Endothelial cell of umbilical vein (primary cell): ENCODE measurements at regions not wholly inside any gene's neighbourhood (a gene's known extent, or its start where the extent isn't known, plus 50 kb on each side); places are given as distances from the start of the nearest gene placed in this dataset.

ENCODE experiments used
- BruUV-seq: library from RNA; stranded (reverse); fragments of 400-500 nt; replicated peaks from 2 replicates; lab custom pipeline; 2021; lab: Mats Ljungman, UMichigan
- CTCF ChIA-PET: fragments of 300-600, 350-600 bp; sonication (Branson Sonifier 250); formaldehyde crosslinking; loops from one replicate; lab custom pipeline; 2021; ENCODE audit warnings: antibody characterized with exemption, inconsistent platforms; lab: Charles Lee
- POLR2A ChIA-PET: fragments of 300-600, 350-600 bp; sonication (Branson Sonifier 250); formaldehyde crosslinking; loops from one replicate; lab custom pipeline; 2021; ENCODE audit warnings: antibody characterized with exemption, inconsistent platforms; lab: Charles Lee
- DNase-seq: peaks from one replicate; pipeline ENCODE4 v3.0.0-alpha.2; 2011; ENCODE audit warnings: low read depth, low spot score
- FAIRE-seq: peaks from 2 replicates; lab custom pipeline; 2011; peaks lifted over from hg19 to GRCh38; lab: Jason Lieb, UNC
- H2AFZ ChIP-seq: 2 replicates; pipeline ENCODE4 v1.6.0; 2012; ENCODE audit warnings: low read depth, low read length, control low read depth, inconsistent platforms
- H3K27ac ChIP-seq: 2 replicates; pipeline ENCODE4 v1.5.1; 2011; ENCODE audit warnings: low read depth, mild to moderate bottlenecking, control low read depth, low read length, moderate library complexity; ENCODE audit not compliant: insufficient read depth
- H3K27me3 ChIP-seq, 2 experiments: 2 replicates each; pipeline versions ENCODE4 v1.6.0 to v1.6.1; 2011; ENCODE audit warnings: low read length in 2 of 2, mixed read lengths in 1 of 2; ENCODE audit not compliant: control insufficient read depth in 2 of 2, insufficient read depth in 2 of 2
- H3K36me3 ChIP-seq, 2 experiments: 2 replicates in 1 of 2; 3 replicates in 1 of 2; pipeline ENCODE4 v1.5.1; 2011; ENCODE audit warnings: low read length in 2 of 2, mild to moderate bottlenecking in 1 of 2, moderate library complexity in 1 of 2; ENCODE audit not compliant: control insufficient read depth in 2 of 2, insufficient read depth in 2 of 2; ENCODE audit errors: extremely low read depth in 1 of 2
- H3K4me1 ChIP-seq: 3 replicates; pipeline ENCODE4 v1.5.1; 2011; ENCODE audit warnings: mild to moderate bottlenecking, low read length; ENCODE audit not compliant: control insufficient read depth, insufficient read depth; ENCODE audit errors: extremely low read depth
- H3K4me2 ChIP-seq: 2 replicates; pipeline ENCODE4 v1.6.1; 2011; ENCODE audit warnings: low read length, control low read depth, mixed read lengths; ENCODE audit not compliant: insufficient read depth
- H3K4me3 ChIP-seq, 3 experiments: fragments of 200-600 bp in 1 of 3; sonication (generic), shearing (Covaris generic) in 1 of 3; replicated peaks in 1 of 3; 2 replicates each; pipeline ENCODE4 v1.5.1; 2011 to 2016; ENCODE audit warnings: control low read depth in 3 of 3, low read length in 3 of 3, mild to moderate bottlenecking in 2 of 3, inconsistent platforms in 1 of 3, low read depth in 1 of 3, moderate library complexity in 1 of 3; ENCODE audit not compliant: insufficient read depth in 1 of 3
- H3K79me2 ChIP-seq: 2 replicates; pipeline ENCODE4 v1.6.0; 2012; ENCODE audit warnings: low read length, inconsistent platforms; ENCODE audit not compliant: control insufficient read depth, insufficient read depth
- H3K9ac ChIP-seq: replicated peaks from 2 replicates; pipeline ENCODE3; 2011; ENCODE audit warnings: low read length, control low read depth; ENCODE audit not compliant: insufficient read depth; ENCODE audit errors: extremely low read depth
- H3K9me1 ChIP-seq: replicated peaks from 3 replicates; pipeline ENCODE4 v1.6.0; 2011; ENCODE audit warnings: mild to moderate bottlenecking, low read length; ENCODE audit not compliant: control insufficient read depth, insufficient read depth; ENCODE audit errors: extremely low read depth
- H3K9me3 ChIP-seq: replicated peaks from 2 replicates; pipeline ENCODE4 v1.5.1; 2012; ENCODE audit warnings: low read length, inconsistent platforms; ENCODE audit not compliant: control insufficient read depth, insufficient read depth
- H4K20me1 ChIP-seq: replicated peaks from 2 replicates; pipeline ENCODE3; 2011; ENCODE audit warnings: mild to moderate bottlenecking, low read length; ENCODE audit not compliant: control insufficient read depth, insufficient read depth; ENCODE audit errors: extremely low read depth
- EZH2 ChIP-seq: IDR thresholded peaks from 2 replicates; pipeline ENCODE4 v1.6.1; 2012; ENCODE audit warnings: borderline replicate concordance, low read depth, mild to moderate bottlenecking, moderate library complexity, low read length, inconsistent platforms; ENCODE audit not compliant: severe bottlenecking
- FOS ChIP-seq: IDR thresholded peaks from 2 replicates; pipeline ENCODE4 v1.6.1; 2011; ENCODE audit warnings: mild to moderate bottlenecking, low read length, moderate library complexity, borderline replicate concordance; ENCODE audit not compliant: insufficient read depth
- GATA2 ChIP-seq: IDR thresholded peaks from 2 replicates; pipeline ENCODE4 v1.7.0; 2011; ENCODE audit warnings: low read depth, mild to moderate bottlenecking, moderate library complexity, mixed read lengths, low read length; ENCODE audit not compliant: insufficient read length, insufficient read depth
- JUN ChIP-seq: IDR thresholded peaks from 2 replicates; pipeline ENCODE4 v1.6.1; 2011; ENCODE audit warnings: borderline replicate concordance, low read depth; ENCODE audit not compliant: insufficient read length, insufficient read depth
- MYC ChIP-seq: IDR thresholded peaks from one replicate; pipeline ENCODE4 v1.6.1; 2011; ENCODE audit warnings: mild to moderate bottlenecking, low read depth, low read length
- POLR2AphosphoS5 ChIP-seq: IDR thresholded peaks from 2 replicates; pipeline ENCODE4 v1.6.1; 2012; ENCODE audit warnings: low read depth, mild to moderate bottlenecking, control low read depth, low read length, moderate library complexity; ENCODE audit not compliant: insufficient read depth
- dilution Hi-C: fragments of 300-500 bp; cut with MboI; formaldehyde crosslinking; loops from one replicate; pipeline ENCODE4 v1.15.0; 2019; ENCODE audit warnings: low sequenced_read_pairs; ENCODE audit not compliant: extremely low pct_ligation_motif_present
- intact Hi-C: fragments of 100-400 bp; cut with micrococcal nuclease; formaldehyde crosslinking; loops from one replicate; pipeline ENCODE4 v1.10.0; 2022
- TF ChIP-seq, protein P1 (sequence below): IDR thresholded peaks from 2 replicates; pipeline ENCODE4 v1.6.1; 2011; ENCODE audit not compliant: insufficient read depth, insufficient read length

DNA sequence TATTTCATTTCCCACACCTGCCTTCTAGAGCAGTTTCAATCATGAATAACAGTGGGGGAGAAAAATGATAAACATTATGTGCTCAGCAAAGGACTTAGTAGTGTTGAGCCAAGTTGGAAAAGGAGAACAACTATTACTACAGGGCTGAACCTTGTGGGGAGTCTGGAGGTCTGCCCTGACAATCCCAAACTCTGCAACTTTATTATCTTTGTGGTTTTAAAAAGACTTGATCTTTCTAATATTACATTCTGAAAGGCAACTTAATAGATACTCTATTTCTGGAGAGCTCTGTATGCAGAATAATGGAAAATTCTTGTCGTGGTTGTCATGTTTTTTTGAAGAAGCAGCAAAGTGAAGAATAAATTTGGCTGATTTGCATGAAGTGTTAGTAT is 116.1 kb downstream of the SPCS3 start:
- Histone ChIP-seq H3K4me1 (no peaks in the 10 kb centered on the region), H3K9me3 (no peaks in the 10 kb centered on the region), H2AFZ (no peak overlapping the region), H3K4me2 (no peak overlapping the region), H3K27ac (no peak overlapping the region), H3K36me3 (no peaks in the 10 kb centered on the region), H4K20me1 (no peaks in the 10 kb centered on the region), H3K9me1 (no peaks in the 10 kb centered on the region), H3K79me2 (no peaks in the 10 kb centered on the region), H3K4me3 (no peak overlapping the region), H3K9ac (no peak overlapping the region), H3K27me3 (peaks cover 0 to 5% of the 10 kb centered on the region in 2 experiments)
- BruUV-seq = no TSS peak
- POLR2A ChIA-PET = no interaction called here
- CTCF ChIA-PET = no interaction called here
- intact Hi-C loops (no loop called here), dilution Hi-C loops (no loop called here)
- FAIRE-seq (no peak), DNase-seq (no peak)
- TF ChIP-seq, protein P1, sequence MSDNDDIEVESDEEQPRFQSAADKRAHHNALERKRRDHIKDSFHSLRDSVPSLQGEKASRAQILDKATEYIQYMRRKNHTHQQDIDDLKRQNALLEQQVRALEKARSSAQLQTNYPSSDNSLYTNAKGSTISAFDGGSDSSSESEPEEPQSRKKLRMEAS = no peak
- no peak for TF ChIP-seq GATA2
- no peak for TF ChIP-seq POLR2AphosphoS5
- TF ChIP-seq FOS = no peak
- no peak for TF ChIP-seq JUN
- no peak for TF ChIP-seq MYC

DNA sequence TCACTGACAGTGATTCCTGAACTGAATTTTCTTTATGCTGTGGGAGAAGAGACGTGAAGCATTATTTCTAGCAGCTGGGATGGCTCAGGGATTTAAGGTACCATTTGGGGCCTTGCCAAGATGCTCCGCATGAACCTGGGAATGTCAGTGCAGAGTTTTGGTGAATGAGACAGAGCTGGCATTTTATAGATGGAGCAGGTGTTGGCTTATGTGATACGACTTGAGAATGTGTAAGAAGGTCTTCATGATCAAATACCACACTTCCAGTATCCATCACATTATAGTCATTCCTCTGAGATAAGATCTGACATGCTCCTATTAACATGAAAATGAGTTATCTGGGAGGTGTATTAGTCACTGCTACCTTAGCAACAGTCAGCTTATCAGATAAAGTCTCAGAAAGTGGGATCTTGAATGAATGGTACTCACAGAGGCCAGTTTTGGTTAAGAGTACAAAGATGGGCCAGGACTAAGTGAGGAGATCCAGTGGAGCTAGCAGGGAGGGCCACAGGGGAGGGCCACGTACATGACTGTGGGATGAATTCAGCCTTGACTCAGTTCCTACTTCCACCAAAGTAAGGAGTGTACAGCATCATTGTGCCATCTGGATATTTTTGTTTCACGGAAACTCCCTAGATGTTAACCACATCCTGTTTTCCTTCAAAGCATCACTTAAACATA is 116.7 kb downstream of the SPCS3 start:
- ChIA-PET CTCF (interaction anchor here (1.8 kb wide), 1 partner anchor 611 kb away, joined by 4 read pairs; no protein-coding TSS in a partner anchor), POLR2A (no interaction called here)
- FAIRE-seq (no peak), DNase-seq (no peak)
- peaks cover 0 to 5% of the 10 kb centered on the region in 2 experiments for H3K27me3 ChIP-seq
- no peak overlapping the region for H2AFZ ChIP-seq
- no peak overlapping the region for H3K4me2 ChIP-seq
- H3K9me3 ChIP-seq = no peaks in the 10 kb centered on the region
- dilution Hi-C loops (no loop called here), intact Hi-C loops (no loop called here)
- H3K4me1 ChIP-seq = no peaks in the 10 kb centered on the region
- peak; percentile 62 for TF ChIP-seq GATA2
- TF ChIP-seq EZH2 = no peak
- no peak for TF ChIP-seq FOS
- H3K4me3 ChIP-seq = no peak overlapping the region
- H3K9me1 ChIP-seq = no peaks in the 10 kb centered on the region
- H3K79me2 ChIP-seq = no peaks in the 10 kb centered on the region
- no peaks in the 10 kb centered on the region for H3K36me3 ChIP-seq
- no TSS peak for BruUV-seq
- no peak overlapping the region for H3K27ac ChIP-seq
- no peak overlapping the region for H3K9ac ChIP-seq
- no peaks in the 10 kb centered on the region for H4K20me1 ChIP-seq
